Choroid plexus epithelial cell (primary cell): ENCODE measurements at regions not wholly inside any gene's neighbourhood (a gene's known extent, or its start where the extent isn't known, plus 50 kb on each side); places are given as distances from the start of the nearest gene placed in this dataset.
A peak's percentile ranks its signal among the peaks of the same experiment; 100 is the strongest.

Experiments
- DNase-seq: peaks from one replicate; pipeline ENCODE4 v3.0.0-alpha.2; 2010; ENCODE audit warnings: low read depth
- H3K4me3 ChIP-seq: 2 replicates; pipeline ENCODE4 v1.5.1; 2011; ENCODE audit warnings: low read depth, mild to moderate bottlenecking, control low read depth, low read length, moderate library complexity
- CTCF ChIP-seq: conservative IDR thresholded peaks from 2 replicates; pipeline ENCODE4 v1.5.1; 2011; ENCODE audit warnings: low read depth, mild to moderate bottlenecking, control low read depth, inconsistent platforms, low read length, moderate library complexity

GRCh38 chr1:59100708-59101374 lies 196.1 kb upstream of the FGGY start:
- TF ChIP-seq CTCF, result no peak
- no peak overlapping the region for H3K4me3 ChIP-seq
- DNase-seq, result peak; percentile 28

DNA sequence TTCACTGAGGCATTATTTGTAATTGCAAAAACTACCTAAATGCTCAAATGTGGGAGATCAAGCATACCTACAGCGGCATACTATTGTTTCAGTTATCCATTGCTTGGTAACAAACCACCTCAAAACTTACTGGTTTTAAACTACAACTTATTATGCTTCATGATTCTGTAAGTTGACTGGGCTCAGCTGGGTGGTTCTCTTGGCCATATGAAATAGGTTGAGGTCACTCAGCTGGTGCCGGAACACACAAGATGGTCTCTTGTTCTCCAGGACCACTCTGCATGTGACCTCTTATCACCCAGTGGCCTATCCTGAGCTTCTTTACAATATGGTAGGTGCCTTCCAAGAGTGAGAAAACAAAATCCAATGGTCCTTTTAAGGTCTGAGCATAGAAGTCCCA lies 195.4 kb upstream of the FGGY start:
- no peak for DNase-seq
- no peak for TF ChIP-seq CTCF
- H3K4me3 ChIP-seq, result no peak overlapping the region

- no peak for TF ChIP-seq CTCF
- no peak for DNase-seq
- H3K4me3 ChIP-seq, result no peak overlapping the region
These were observed 193.4 kb upstream of the FGGY start for GRCh38 chr1:59103457-59103856.

DNA sequence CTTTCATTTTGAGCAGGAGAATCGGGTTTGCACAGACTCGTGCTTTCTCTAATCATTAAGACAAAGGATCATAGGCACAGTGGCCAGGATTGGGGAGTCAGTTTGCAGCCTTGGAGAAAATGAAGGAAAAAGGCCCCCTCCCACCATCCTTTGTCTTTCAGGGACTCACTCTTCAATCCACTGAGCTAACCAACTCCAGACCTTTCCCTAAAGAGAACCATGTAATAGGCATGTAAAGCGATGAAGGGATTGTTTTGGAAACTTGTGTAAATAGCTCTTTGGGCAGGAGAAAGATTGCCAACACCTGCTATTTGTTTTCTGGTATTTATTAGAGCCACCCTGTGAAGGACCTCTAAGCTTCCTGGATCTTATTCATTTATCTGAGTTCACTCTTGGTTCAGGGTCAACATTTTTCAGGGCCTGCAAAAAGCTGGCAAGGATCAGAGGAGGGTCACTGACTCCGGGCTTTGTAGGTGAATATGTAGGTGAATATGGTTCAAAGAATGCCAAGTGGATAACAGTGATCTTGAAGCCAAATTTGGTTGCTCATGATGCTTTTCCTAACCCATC lies 192.6 kb upstream of the FGGY start:
- TF ChIP-seq CTCF, result no peak
- no peak for DNase-seq
- H3K4me3 ChIP-seq, result no peak overlapping the region

- no peak for TF ChIP-seq CTCF
- H3K4me3 ChIP-seq, result no peak overlapping the region
- DNase-seq, result no peak
These were observed 191.1 kb upstream of the FGGY start for GRCh38 chr1:59105548-59106507.

DNA sequence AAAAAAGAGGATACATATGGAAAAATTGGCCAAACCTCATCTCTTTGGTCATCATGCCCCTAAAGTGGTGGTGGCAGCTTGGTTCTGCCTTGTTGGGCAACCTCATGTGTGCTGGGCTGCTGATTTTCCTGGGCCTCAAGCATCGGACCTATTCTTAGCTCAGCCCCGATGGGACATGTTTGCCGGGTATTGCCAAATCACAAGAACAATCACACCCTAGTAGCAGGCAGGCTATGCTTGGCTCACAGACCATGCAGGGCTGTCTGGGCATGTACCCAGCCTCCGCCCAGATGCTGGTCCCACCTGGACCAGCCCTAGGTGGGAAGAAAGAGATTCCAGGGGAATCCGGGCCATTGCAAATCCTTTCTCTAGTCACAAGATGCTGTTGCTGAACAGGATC lies 189.4 kb upstream of the FGGY start:
- TF ChIP-seq CTCF, result no peak

More for the DNA sequence above, 189.4 kb upstream of the FGGY start:
- no peak for DNase-seq
- no peak overlapping the region for H3K4me3 ChIP-seq
